Suprapubic skin (tissue), 4 donors: ENCODE measurements at regions not wholly inside any gene's neighbourhood (a gene's known extent, or its start where the extent isn't known, plus 50 kb on each side); places are given as distances from the start of the nearest gene placed in this dataset.

Source experiments
- EP300 ChIP-seq: sonication (generic); formaldehyde crosslinking; IDR thresholded peaks from one replicate; pipeline ENCODE4 v1.6.1; 2017; ENCODE audit warnings: antibody characterized with exemption
- POLR2A ChIP-seq, 2 donors: fragments of 450-650 bp; IDR thresholded peaks; one replicate each; pipeline ENCODE4 v1.6.1; 2017; ENCODE audit warnings: antibody characterized with exemption in 2 of 2, mild to moderate bottlenecking in 2 of 2, moderate library complexity in 2 of 2
- POLR2AphosphoS5 ChIP-seq, 3 donors: sonication (generic); formaldehyde crosslinking; IDR thresholded peaks; one replicate each; pipeline ENCODE4 v1.6.1; 2017; ENCODE audit warnings: antibody characterized with exemption in 3 of 3
- TF ChIP-seq, protein P1 (sequence below), 2 donors: fragments of 200-600 bp in 1 of 2; fragments of 450-650 bp in 1 of 2; sonication (generic) in 1 of 2; IDR thresholded peaks; one replicate each; pipeline ENCODE4 v1.5.1; 2016 to 2019; ENCODE audit warnings: antibody characterized with exemption in 2 of 2, mild to moderate bottlenecking in 1 of 2, moderate library complexity in 1 of 2

DNA sequence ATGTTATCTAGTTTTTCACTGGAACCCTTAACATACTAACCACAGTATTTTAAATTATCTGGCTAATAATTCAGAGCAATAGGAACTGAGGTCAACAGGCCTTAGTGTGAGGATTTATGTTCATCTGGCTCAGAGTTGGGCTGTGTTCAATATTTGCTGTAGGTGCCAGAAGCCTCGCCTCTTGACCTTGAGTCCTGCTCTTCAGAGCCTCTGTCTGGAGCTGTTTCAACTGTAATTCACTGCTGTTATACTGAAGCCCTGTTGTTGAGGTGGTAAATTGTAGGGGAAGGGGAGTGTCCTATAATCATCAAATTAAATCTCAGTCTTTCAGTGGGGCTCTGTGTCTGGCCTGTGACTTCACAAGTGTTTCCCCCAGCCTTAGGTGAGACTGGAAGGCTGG, 184.4 kb downstream of the CDH26 start:
- TF ChIP-seq, protein P1, sequence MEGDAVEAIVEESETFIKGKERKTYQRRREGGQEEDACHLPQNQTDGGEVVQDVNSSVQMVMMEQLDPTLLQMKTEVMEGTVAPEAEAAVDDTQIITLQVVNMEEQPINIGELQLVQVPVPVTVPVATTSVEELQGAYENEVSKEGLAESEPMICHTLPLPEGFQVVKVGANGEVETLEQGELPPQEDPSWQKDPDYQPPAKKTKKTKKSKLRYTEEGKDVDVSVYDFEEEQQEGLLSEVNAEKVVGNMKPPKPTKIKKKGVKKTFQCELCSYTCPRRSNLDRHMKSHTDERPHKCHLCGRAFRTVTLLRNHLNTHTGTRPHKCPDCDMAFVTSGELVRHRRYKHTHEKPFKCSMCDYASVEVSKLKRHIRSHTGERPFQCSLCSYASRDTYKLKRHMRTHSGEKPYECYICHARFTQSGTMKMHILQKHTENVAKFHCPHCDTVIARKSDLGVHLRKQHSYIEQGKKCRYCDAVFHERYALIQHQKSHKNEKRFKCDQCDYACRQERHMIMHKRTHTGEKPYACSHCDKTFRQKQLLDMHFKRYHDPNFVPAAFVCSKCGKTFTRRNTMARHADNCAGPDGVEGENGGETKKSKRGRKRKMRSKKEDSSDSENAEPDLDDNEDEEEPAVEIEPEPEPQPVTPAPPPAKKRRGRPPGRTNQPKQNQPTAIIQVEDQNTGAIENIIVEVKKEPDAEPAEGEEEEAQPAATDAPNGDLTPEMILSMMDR (IDR thresholded peaks at IDR 0.05) = no peak
- TF ChIP-seq POLR2AphosphoS5 (IDR thresholded peaks at IDR 0.05) = no peak
- TF ChIP-seq EP300 = no peak
- TF ChIP-seq POLR2A (IDR thresholded peaks at IDR 0.05) = no peak
